ENCODE measurements at regions not wholly inside any gene's neighbourhood (a gene's known extent, or its start where the extent isn't known, plus 50 kb on each side); places are given as distances from the start of the nearest gene placed in this dataset.
"Not testable (repeated sequence)": the region's sequence is repeated elsewhere in the genome, so short reads cannot be mapped to it uniquely, and the experiment has no call there.

DNA sequence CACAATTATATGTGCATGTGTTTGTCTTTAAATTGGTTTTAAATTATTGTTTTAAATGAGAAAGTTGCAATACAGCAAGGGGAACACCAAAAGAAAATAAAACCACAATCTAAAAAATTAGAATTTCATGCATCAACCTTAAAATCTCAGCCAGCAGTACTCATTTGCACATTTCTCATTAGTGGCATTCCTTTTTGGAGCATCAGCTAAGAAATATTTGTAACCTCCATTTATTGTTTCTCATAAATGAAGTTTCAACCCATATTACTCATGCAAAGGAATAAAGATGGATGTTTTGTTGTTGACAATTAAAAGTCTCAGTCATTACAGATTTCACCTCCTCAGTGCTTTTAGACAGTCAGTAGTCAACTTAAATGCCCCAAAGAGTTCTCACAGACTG lies 160.1 kb downstream of the TBX15 start:
- no peak for DNase-seq (ENCODE audit: low read depth)

DNA sequence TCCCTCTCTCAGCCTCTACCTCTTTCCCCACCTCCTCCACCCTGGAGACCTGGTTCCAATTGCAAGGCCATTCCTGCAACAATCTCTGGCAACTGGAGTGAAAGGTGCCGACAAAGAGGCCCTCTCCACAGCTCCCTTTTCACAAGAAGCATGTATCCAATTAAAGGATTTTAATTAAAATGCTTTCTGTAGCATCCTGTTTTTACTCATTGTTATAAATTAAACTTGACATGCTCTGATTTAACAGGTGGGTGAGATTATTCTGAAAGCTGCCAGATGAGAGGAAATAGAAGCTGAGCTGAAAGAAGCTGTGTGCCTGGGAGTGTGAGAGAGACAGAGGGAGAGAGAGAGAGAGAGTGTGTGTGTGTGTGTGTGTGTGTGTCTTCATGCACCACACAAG lies 160.5 kb downstream of the TBX15 start:
- no peak for DNase-seq (ENCODE audit: low read depth)

DNA sequence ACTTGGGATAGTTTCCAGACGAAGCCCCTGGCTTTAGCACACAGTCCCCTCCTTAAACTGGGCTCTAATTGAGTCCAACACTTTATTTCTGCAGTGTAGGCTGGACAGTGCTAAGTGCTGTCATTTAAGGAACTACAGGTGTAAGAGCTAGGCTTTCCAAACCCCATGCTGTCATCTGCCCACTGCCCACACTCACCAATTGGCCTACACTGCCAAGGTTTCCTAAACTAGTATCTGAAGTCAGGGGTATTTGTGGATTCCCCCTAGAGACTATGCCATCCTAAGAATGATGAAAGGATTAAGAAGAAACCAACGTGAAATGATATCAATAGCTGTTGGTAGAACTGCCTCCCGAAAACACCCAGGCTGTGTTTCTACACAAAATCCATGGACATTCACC lies 160.9 kb downstream of the TBX15 start:
- no peak for DNase-seq (ENCODE audit: low read depth)

DNA sequence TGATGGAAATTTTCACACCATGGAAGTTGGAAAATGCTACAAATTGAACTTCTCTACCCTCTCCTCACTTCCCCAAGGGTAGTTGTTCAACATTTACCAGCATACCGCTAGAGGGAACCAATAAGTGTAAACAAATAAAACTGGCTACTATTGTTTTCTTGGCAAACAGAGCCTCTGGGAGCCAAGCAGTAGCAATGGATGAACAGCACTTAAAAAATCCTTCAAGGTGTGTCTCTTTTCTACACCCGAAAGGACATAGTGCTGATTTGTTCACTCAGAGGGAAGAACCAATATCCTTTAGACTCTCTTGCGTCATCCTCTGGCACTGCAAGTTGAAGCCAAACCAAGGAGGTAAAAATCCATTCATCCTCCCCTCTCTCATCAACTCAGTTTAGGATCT lies 161.5 kb downstream of the TBX15 start:
- DNase-seq (ENCODE audit: low read depth) = no peak

DNA sequence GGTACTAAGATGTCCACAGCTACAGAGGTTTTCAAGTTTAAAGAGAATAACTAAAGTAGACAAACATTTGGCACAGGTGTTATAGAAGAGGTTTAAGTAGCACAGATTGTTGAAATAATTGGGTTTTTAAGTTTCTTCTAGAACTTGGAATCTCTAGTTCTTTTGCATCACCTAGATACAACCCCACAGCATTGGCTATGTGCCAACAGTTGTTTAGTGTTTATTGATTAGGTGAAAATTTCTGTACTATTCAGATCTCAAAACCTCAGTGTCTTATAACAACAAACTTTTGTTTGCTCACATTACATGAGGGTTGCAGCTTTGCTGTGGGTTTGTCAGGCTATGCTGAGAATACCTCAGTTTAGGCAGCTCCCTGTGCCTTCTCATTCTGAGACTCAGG lies 162.5 kb downstream of the TBX15 start:
- no peak for DNase-seq (ENCODE audit: low read depth)

DNA sequence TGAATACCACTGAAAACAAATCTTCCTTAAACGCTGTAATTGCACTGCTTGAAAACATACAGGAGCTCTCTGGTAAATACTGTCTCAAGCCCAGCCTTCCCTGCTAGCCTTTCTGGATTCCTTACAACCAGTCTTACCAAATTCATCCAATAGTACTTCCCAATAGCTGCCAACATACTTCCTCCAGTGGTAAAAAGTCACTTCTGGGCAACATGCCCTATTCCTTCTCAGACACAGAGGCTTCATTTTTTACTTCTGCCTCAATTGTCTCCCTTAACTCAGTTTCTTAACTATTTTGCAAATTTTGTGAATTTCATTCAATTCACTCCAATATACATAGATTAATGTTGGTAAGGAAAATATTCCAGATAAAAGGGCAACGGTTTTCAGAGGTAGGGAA lies 166.3 kb downstream of the TBX15 start:
- DNase-seq (ENCODE audit: low read depth) = no peak

DNA sequence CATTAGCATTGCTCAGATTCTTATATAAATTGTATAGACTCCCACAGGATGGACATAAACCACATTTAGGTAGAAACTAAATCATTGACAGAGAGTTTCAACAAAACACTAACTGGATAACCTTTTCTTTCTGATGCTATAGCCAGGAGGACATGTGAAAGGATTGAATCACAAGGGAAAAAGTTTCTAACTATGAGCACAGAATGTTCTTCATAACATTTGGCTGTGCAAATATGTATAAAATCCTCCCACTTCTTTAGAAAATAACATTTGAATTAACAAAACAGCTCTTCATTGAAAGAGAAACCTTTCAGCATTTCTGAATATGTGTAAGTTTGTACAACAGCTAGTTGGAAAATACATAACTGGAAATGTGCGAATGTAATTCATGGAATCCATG lies 167.3 kb downstream of the TBX15 start:
- DNase-seq (ENCODE audit: low read depth) = no peak

DNA sequence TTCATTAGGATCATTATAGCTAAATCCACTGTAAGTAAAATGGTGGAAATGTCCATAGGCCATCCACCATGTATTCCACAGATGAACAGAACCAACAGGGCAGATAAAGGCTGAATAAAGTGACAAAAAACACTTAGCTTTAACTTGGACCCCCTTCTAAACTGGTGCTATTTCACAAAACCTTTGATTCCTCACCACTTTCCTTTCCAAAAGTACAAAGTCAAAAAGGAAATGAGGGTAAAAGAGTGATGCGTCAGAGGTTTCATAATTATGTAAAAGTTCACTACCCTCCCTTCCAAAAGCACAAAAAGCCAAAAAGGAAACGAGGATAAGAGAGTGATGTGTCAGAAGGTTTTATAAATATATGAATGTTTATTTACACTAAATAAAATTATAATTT lies 172.2 kb downstream of the TBX15 start:
- no peak for DNase-seq (ENCODE audit: low read depth)

DNA sequence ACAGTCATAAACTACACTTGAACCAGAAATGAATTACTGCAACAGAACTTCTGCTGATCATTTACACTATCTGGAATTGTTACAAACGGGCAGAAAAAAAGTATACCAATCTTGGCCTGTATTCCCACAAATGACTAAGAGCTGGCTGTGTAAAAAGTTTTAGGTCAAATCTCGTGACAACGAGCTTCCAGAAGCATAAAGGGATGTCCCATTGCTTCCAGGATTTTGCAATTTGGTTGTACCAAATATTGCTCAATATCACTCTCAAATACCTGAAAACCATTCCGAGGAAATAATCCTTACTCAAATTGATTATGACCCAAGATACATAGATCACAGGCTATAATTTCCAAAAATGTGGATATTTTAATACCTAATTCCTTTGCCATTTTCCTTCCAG lies 175.6 kb downstream of the TBX15 start:
- DNase-seq (ENCODE audit: low read depth) = no peak

DNA sequence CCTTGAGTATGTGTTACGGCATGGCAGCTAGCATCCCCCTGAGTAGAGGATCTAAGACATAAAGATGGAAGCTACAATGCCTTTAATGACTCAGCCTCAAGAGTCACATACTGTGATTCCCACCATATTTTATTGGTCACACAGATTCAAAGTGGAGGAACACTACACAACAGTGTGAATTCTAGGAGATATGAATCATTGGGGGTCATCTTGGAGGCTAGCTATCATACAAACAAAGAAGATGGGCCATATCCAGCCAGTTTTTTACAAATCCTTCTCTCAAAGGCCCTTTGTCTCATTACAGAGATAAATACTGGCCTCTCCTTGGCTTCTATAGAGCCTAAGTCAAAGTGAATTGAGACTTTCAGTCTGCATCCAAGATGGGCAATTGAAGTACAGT lies 177.0 kb downstream of the TBX15 start:
- no peak for DNase-seq (ENCODE audit: low read depth)

DNA sequence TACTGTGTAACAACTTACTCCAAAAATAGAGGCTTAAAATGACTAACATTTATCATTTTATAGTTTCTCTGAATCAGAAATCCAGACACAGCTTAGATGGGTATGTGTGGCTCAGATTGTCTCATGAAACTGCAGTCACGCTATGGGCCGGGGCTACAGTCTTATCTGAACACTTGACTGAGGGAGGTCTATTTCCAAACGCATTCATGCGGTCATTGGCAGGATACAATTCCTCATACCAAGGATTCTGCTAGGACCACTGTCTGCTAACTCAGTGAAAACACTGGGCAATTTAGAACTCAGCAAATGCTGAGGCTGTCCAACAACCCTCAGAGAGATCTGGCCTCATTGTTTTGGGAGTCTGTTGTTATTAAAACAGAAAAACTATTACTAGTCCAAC lies 178.6 kb downstream of the TBX15 start:
- DNase-seq (ENCODE audit: low read depth) = no peak

DNA sequence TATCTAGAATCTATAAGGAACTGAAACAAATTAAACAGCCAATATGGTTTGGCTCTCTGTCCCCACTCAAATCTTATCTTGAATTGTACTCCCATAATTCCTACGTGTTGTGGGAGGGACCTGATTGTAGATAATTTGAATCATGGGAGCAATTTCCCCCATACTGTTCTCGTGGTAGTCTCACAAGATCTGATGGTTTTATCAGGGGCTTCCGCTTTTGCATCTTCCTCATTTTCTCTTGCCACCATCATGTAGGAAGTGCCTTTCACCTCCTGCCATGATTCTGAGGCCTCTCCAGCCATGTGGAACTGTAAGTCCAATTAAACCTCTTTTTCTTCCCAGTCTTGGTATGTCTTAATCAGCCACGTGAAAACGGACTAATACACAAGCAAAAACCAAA lies 185.0 kb downstream of the TBX15 start:
- not testable (repeated sequence) for DNase-seq (ENCODE audit: low read depth)

DNA sequence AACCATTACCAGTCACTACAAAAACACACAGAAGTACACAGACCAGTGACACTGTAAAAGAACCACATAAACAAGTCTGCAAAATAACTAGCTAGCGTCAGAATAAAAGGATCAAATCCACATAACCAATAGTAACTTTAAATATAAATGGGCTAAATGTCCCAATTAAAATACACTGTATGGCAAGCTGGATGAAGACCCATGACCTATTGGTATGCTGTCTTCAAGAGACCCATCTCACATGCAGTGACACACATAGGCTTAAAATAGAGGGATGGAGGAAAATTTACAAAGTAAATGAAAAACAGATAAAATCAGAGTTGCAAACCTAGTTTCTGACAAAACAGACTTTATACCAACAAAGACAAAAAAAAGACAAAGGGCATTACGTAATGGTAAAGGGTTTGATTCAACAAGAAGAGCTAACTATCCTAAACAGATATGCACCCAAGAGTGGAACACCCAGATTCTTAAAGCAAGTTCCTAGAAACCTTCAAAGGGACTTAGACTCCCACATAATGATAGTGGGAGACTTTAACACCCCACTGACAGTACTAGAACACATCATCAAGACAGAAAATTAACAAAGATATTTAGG lies 196.9 kb downstream of the TBX15 start:
- no peak for DNase-seq (ENCODE audit: low read depth)

DNA sequence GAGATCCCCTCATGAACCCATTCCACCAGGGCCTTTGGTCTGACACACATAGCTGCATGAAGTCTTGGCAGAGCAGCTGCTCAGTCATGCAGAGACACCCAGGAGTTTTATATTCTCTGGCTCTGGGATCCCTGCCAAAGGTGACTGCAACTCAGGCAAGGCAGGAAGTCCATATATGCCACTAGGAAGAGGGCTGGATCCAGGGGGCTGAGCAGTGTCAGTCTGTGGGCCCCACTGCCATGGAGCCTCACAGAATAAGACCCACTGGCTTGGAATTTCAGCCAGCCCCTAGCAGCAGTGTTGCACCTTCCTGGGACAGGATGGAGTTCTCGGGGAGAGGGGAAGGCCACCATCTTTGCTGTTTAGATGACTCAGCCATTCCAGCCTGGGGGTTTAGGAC lies 199.7 kb downstream of the TBX15 start:
- DNase-seq (ENCODE audit: low read depth) = peak; percentile 51

DNA sequence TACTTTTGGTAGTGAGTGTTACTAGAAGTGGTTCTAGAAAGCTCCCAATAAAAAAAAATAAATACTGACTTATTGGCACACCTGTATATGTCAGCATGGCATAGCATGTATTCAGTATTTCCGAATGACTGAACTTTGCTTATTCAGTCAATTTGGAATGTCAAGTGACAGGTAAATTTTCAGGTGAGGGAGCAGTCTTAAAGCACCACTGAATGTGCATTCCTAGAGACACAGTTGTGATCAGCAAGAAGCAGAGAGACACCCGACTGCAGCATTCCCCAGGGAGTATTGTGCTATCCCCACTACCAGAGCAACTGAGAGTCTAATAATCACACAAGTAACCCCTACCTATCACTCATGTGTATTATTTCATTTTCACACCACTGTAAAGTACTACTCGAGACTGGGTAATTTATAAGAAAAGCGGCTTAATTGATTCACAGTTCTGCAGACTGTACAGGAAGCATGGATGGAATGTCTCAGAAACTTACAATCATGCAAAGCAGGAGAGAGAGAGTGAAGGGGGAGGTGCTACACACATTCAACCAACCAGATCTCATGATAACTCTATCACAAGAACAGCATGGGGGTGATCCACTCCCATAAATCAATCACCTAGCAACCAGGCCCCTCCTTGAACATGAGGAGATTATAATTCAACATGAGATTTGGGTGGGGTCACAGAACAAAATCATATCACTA lies 201.5 kb downstream of the TBX15 start:
- DNase-seq (ENCODE audit: low read depth) = no peak

DNA sequence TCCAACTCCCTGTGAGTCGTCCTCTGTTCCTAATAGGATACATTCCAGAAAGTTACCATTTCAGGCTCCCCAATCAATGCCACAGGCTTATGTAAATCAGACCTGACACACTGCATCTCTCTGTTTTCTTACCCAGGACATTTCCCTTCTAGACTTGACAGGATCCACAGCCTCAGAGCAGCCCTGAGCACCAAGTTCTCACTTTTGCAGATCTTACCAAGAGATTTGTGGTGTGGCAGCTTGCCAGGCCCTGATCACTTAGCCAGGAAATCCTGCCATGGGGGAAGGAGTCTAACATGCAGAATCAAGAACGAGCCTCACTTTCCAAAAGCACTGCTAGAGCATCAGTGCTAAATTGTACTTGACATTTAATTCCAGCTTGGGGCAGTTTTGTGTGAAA lies 202.9 kb downstream of the TBX15 start:
- DNase-seq (ENCODE audit: low read depth) = peak; percentile 7

DNA sequence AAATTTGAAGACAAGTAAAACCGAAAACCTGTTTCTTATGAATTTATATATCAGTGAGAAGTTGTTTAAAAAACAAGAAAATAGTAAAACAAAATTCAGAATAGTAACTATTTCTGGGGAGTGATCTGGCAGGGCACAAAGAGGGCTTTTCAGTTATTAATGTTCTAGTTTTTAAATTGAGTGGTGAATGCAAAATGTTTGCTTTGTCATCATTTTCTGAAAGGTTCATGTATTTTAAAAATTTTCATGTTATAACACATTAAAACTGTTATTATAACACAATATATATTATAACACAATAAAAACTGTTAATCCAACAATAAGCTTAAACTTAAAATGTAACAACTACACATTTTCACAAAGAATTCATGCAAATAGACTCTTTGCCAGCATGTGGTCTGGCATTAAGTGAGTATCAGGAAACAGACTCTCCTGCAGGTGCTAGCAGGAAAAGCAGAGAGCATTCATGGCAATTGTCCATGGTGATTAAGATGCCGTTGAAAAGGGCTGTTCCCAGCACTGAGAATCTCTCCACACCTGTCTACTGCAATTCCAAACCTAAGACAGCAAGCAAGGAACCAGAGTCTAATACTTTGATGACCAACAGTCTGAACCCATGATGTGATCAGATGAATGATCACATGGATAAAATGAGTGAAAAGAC lies 204.9 kb downstream of the TBX15 start:
- DNase-seq (ENCODE audit: low read depth) = no peak

DNA sequence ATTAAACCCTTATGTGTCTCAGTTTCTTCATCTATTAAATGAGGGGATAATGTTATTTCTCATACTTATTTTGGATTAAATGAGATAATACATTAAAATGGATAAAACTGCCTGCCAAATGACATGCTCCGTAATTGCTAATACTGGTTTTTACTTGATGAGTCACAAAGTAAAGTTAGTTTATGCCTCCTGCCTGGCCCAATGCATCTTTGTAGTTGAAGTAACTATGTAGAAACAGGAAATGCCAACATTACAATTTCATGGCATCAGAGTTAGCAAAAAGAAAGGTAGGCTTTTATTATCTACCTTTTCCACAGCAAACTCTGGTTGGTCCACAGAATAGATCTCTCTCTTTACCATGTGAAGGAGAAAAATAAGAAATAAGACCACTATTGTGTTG lies 214.5 kb downstream of the TBX15 start:
- no peak for DNase-seq (ENCODE audit: low read depth)

DNA sequence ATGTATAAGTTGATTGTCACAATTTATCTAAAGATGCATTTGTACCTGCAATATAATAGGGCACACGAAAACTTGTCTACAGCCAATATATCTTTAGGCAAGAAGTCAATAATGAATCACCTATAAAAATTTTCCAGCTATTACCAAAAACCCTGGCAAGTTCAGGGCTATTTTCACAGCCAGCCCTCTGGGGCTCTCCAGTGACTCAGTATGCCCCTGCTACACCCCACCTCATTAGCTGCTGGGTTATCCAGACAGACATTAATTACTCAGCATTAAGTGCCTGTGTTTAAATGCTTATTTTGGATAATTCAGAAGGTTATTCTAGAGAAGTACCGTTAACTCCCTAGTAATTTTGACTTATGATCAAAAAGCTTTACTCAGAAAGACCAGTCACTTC lies 220.2 kb downstream of the TBX15 start:
- DNase-seq (ENCODE audit: low read depth) = no peak

DNA sequence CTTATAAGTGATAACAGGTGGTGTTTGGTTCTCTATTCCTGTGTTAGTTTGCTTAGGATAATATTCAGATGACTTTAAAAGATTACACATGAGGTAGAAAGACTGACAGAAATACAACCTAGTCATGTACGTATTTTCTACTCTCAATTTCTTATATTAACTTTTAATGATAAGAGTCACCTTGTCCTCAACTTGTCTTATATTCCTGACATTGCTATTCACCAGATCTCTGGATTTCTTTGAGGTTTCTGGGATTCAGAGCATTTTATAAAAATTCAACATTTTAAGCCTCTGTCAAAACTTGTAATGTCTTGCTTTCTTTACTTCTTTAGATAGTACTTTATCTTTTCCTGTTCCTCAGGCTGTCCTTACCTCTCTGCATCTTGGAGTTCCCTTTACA lies 234.2 kb downstream of the TBX15 start:
- no peak for DNase-seq (ENCODE audit: low read depth)

DNA sequence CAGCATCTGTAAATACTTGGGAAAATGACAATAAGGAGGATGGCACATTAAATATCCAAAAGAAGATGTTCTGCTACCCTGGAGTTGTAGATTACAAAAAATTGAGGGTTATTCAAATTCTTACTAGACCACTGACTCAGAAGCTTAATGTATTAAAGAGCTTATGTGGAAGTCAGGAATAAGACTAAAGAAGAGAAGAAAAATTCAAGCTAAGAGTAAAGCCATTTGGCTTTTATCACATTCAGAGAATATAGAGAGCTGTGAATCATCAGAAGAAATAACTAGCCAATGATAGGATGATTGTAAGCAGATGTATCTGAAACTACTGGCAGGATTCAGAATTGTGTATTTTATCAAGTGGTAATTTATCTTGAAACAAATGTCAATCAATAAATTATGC lies 237.0 kb downstream of the TBX15 start:
- DNase-seq (ENCODE audit: low read depth) = no peak

DNA sequence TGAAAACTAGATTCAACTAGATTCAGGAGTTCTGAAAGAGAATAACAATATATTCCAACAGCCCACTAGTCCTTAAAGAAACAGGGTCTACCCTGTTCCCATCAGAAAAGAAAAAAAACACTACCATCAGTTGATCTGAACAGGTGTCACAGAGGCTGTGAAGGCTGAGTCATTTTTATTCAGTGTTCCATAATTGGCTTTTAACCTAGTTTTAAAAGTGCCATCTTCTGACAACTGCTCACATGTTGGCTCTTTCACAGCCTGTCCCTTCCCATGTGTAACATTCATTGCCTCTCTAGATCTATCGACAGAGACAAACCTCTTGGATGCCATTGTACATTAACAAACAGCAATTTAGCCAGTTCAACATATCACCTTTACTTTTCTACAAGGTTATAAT lies 243.7 kb downstream of the TBX15 start:
- no peak for DNase-seq (ENCODE audit: low read depth)

DNA sequence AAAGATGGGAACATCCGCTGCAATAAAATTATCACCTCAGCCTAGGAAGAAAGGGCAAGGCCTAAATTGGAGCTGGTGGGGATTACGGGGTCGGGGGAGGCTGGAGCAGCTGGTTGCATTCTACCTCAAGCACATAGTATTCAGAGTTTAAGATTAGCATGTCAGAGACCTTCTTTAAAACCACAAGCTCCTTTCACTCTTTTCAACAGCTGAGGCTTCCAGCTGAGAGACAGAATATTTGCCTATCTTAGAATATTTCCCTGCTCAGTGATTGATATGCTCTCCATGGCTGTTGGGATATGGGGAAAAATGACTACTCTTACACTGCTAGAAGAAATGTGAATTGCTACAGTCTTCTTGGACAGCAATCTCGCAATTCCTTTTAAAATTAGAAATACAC lies 248.6 kb downstream of the TBX15 start:
- no peak for DNase-seq (ENCODE audit: low read depth)

DNA sequence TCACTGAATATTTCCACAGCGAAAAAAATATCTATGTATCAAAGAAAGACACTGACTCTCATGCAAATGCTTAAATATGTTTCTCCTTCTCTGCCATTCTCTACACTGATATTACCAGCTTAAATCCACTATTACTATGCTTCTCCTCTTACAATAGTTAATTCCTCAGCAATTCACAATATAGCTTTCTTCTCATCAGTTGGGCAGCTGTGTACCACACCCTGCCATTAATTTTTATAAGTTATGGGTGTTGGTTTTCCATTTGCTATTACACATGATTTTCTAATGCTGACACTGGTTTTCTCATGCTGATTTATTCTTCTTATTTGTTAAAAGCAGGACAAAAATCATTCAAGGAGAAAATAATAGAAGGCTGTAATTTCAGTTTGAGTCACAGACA lies 251.8 kb downstream of the TBX15 start:
- no peak for DNase-seq (ENCODE audit: low read depth)
